Colon (tissue), 2 donors: ENCODE measurements at regions not wholly inside any gene's neighbourhood (a gene's known extent, or its start where the extent isn't known, plus 50 kb on each side); places are given as distances from the start of the nearest gene placed in this dataset.
"Not testable (repeated sequence)": the region's sequence is repeated elsewhere in the genome, so short reads cannot be mapped to it uniquely, and the experiment has no call there.

ENCODE experiments used
- FAIRE-seq: peaks from 2 replicates; lab custom pipeline; 2012; peaks lifted over from hg19 to GRCh38; lab: Jason Lieb, UNC
- donor health status: control.
- donor health status: control.

- no peak for FAIRE-seq
These were observed 153.9 kb upstream of the ZC3H12C start for GRCh38 chr11:109939166-109939810.

GRCh38 chr11:109940816-109941215 lies 152.4 kb upstream of the ZC3H12C start:
- no peak for FAIRE-seq

- FAIRE-seq: no peak
These were observed 147.4 kb upstream of the ZC3H12C start for GRCh38 chr11:109945626-109946321.

GRCh38 chr11:109946322-109946846 lies 146.8 kb upstream of the ZC3H12C start:
- FAIRE-seq: peak; percentile 31

GRCh38 chr11:109954534-109954933 lies 138.7 kb upstream of the ZC3H12C start:
- FAIRE-seq: no peak

- FAIRE-seq: no peak
These were observed 136.9 kb upstream of the ZC3H12C start for GRCh38 chr11:109956124-109956793.

- no peak for FAIRE-seq
These were observed 136.2 kb upstream of the ZC3H12C start for GRCh38 chr11:109957000-109957399.

- FAIRE-seq: no peak
These were observed 135.6 kb upstream of the ZC3H12C start for GRCh38 chr11:109957601-109958000.

- no peak for FAIRE-seq
These were observed 134.9 kb upstream of the ZC3H12C start for GRCh38 chr11:109958131-109958820.

GRCh38 chr11:109958821-109959166 lies 134.4 kb upstream of the ZC3H12C start:
- no peak for FAIRE-seq

- FAIRE-seq: no peak
These were observed 132.4 kb upstream of the ZC3H12C start for GRCh38 chr11:109960831-109961230.

- no peak for FAIRE-seq
These were observed 131.9 kb upstream of the ZC3H12C start for GRCh38 chr11:109961261-109961660.

- no peak for FAIRE-seq
These were observed 130.1 kb upstream of the ZC3H12C start for GRCh38 chr11:109963101-109963500.

- FAIRE-seq: no peak
These were observed 128.7 kb upstream of the ZC3H12C start for GRCh38 chr11:109964487-109964886.

- not testable (repeated sequence) for FAIRE-seq
These were observed 127.7 kb upstream of the ZC3H12C start for GRCh38 chr11:109965445-109965844.

- FAIRE-seq: not testable (repeated sequence)
These were observed 127.3 kb upstream of the ZC3H12C start for GRCh38 chr11:109965926-109966325.

GRCh38 chr11:109967136-109967535 lies 126.1 kb upstream of the ZC3H12C start:
- not testable (repeated sequence) for FAIRE-seq

- no peak for FAIRE-seq
These were observed 124.9 kb upstream of the ZC3H12C start for GRCh38 chr11:109968299-109968698.

GRCh38 chr11:109968781-109969180 lies 124.4 kb upstream of the ZC3H12C start:
- FAIRE-seq: no peak

GRCh38 chr11:109970516-109971183 lies 122.5 kb upstream of the ZC3H12C start:
- no peak for FAIRE-seq

GRCh38 chr11:109971184-109971523 lies 122.0 kb upstream of the ZC3H12C start:
- FAIRE-seq: no peak

- FAIRE-seq: no peak
These were observed 120.9 kb upstream of the ZC3H12C start for GRCh38 chr11:109972181-109972715.
